Skeletal muscle satellite cell (primary cell): ENCODE measurements at regions not wholly inside any gene's neighbourhood (a gene's known extent, or its start where the extent isn't known, plus 50 kb on each side); places are given as distances from the start of the nearest gene placed in this dataset.
"Not testable (repeated sequence)": the region's sequence is repeated elsewhere in the genome, so short reads cannot be mapped to it uniquely, and the experiment has no call there.

Experiments
- H3K27me3 ChIP-seq: 2 replicates; pipeline ENCODE4 v1.7.0; 2013; ENCODE audit warnings: low read length; ENCODE audit not compliant: control insufficient read depth, insufficient read depth
- H3K36me3 ChIP-seq: 2 replicates; pipeline ENCODE4 v1.7.0; 2013; ENCODE audit warnings: mild to moderate bottlenecking, control low read depth, low read length; ENCODE audit not compliant: insufficient read depth
- H3K4me1 ChIP-seq: 2 replicates; pipeline ENCODE4 v1.7.0; 2013; ENCODE audit warnings: low read length; ENCODE audit not compliant: control insufficient read depth, insufficient read depth
- H3K4me2 ChIP-seq: 2 replicates; pipeline ENCODE4 v1.7.0; 2013; ENCODE audit warnings: mild to moderate bottlenecking, low read length
- H3K4me3 ChIP-seq: 2 replicates; pipeline ENCODE4 v1.7.0; 2013; ENCODE audit warnings: low read length
- H3K9ac ChIP-seq: 2 replicates; pipeline ENCODE4 v1.7.0; 2013; ENCODE audit warnings: mild to moderate bottlenecking, low read depth, low read length, moderate library complexity
- H3K9me3 ChIP-seq: replicated peaks from 2 replicates; pipeline ENCODE4 v1.7.0; 2013; ENCODE audit warnings: mild to moderate bottlenecking, control low read depth, low read length

DNA sequence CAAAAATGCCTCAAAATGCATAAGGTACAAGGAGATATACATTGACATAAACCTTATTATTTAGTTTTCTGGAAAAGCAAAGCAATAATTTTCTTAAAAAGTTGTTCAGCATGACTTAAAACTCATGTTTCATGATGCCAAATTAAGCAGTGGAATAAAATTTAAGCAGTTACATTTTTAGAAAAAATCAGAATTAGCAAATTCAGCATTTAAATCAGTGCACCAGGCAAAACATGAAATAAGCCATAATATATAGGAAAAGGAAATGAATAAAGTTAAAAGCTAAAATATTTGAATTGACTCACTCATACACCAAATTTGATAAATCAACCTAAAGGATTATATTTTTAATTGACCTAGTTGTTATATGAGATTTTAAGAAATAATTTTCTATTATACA lies 795.1 kb upstream of the CDH6 start:
- Histone ChIP-seq H3K9me3 (no peaks in the 10 kb centered on the region), H3K4me3 (no peak overlapping the region), H3K4me2 (no peak overlapping the region)

DNA sequence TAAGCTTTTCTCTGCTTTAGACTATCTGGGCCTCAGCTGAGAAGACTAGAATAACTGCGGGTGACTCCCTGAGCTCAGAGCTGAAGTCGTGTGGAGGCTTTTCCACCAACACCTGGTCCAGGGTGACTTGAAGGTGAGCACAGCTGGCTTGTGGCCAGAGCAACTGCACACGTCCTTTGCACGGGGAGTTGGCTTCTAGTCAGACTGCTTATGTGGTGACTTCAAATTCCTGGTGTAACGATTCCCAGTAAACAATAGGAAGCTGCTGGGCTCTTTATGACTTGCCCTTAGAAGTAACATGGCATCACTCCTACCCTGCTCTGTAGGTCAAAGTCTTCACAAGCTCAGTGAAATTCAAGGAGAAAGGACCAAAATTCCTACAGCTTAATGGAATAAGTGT lies 800.6 kb upstream of the CDH6 start:
- H3K4me2 ChIP-seq: no peak overlapping the region
- H3K9ac ChIP-seq: no peak overlapping the region
- no peaks in the 10 kb centered on the region for H3K27me3 ChIP-seq
- no peak overlapping the region for H3K4me3 ChIP-seq
- peaks cover 9% of the 10 kb centered on the region for H3K9me3 ChIP-seq
- no peaks in the 10 kb centered on the region for H3K36me3 ChIP-seq
- no peaks in the 10 kb centered on the region for H3K4me1 ChIP-seq

More for the DNA sequence above, 795.1 kb upstream of the CDH6 start:
- no peaks in the 10 kb centered on the region for H3K4me1 ChIP-seq
- no peaks in the 10 kb centered on the region for H3K36me3 ChIP-seq
- H3K27me3 ChIP-seq: no peaks in the 10 kb centered on the region
- H3K9ac ChIP-seq: no peak overlapping the region

DNA sequence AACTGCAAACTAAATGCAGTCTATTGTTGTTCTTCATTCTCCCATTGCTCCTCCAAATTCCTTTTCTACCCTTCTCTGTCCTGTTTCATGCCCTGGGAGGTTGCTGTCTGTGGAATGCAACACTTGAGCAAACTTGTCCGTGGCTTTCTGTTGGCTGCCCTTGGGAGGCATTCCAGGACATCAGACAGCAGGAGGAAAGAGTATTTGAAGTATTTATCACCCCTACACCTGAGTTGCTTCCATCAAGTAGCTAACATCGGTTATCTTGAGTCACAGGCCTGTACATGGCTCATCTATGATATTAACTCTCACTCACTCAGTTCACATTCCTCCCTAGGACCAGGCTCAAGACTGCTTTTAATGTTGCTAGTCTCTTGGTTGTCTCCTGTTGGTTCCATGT lies 803.4 kb upstream of the CDH6 start:
- Histone ChIP-seq H3K4me3 (no peak overlapping the region), H3K36me3 (no peaks in the 10 kb centered on the region), H3K4me2 (no peak overlapping the region), H3K9ac (no peak overlapping the region), H3K9me3 (peaks cover 9% of the 10 kb centered on the region), H3K4me1 (no peaks in the 10 kb centered on the region), H3K27me3 (no peaks in the 10 kb centered on the region)

DNA sequence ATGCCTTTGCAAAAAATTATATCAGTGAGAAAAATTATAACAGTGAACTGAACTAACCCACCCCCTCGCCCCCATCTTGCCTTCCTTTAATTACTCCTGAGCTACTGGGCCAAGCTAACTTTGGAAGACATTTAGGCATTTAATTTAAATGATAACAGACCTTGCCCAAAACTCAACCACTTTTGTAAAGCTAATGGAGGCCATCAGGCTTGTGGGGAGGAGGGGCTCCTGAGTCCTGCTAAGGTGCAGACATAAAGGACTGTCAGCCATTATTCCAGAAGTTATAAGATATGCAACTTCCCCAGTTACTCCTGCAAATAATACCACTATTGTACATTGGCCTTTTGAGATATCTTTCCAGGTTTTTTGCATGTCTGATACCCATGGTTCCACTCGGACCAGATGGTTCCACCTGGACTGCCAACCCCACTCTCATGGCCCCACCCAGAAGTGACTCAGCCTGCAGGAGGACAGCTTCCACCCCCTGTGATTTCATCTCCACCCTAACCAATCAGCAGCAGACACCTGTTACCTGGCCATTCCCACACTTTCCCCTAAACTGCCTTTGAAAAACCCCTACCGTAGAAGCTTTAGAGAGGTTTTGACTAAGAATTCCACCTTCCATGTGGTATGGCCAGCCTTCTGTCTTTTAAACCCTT lies 805.4 kb upstream of the CDH6 start:
- Histone ChIP-seq H3K9me3 (peaks cover 13% of the 10 kb centered on the region), H3K27me3 (no peaks in the 10 kb centered on the region), H3K4me3 (no peak overlapping the region), H3K4me2 (no peak overlapping the region), H3K36me3 (no peaks in the 10 kb centered on the region), H3K9ac (no peak overlapping the region), H3K4me1 (no peaks in the 10 kb centered on the region)

DNA sequence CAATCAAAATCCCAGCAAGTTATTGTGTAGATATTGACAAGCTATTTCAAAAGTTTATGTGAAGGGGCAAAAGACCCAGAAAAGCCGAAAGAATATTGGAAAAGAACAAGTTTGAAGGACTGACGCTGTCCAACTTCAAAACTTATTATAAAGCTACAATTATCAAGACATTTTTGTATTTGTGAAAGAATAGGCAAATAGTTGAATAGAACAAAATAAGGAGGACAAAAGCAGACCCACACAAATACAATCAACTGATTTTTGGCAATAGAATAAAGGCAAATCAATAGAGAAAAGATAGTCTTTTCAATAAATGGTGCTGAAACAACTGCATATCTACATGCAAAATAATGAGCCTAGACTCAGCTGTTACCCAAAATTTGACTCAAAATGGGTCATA lies 807.7 kb upstream of the CDH6 start:
- Histone ChIP-seq H3K36me3 (no peaks in the 10 kb centered on the region), H3K9ac (no peak overlapping the region), H3K4me2 (no peak overlapping the region), H3K4me1 (no peaks in the 10 kb centered on the region), H3K9me3 (peaks cover 11% of the 10 kb centered on the region), H3K4me3 (no peak overlapping the region), H3K27me3 (no peaks in the 10 kb centered on the region)

DNA sequence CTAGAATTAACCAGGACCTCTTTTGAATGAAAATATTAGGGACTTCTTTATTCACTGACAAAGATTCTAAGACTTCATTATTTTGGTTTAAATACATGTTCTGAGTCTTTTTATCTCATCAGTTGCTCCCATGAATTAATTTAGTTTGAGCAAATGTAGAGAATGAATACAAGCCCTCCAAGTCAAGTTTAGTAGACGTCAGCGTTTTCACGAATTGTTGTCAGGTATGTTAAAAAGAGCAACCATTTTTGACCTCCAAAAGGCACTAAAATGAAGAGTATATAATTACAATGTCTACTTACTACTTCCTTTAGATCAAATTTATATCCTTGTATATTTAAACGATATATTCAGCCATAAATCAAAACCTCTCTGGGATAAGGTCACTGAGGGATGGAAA lies 809.3 kb upstream of the CDH6 start:
- Histone ChIP-seq H3K4me1 (no peaks in the 10 kb centered on the region), H3K4me3 (no peak overlapping the region), H3K36me3 (no peaks in the 10 kb centered on the region), H3K9me3 (peaks cover 4% of the 10 kb centered on the region), H3K27me3 (no peaks in the 10 kb centered on the region), H3K4me2 (no peak overlapping the region), H3K9ac (no peak overlapping the region)

DNA sequence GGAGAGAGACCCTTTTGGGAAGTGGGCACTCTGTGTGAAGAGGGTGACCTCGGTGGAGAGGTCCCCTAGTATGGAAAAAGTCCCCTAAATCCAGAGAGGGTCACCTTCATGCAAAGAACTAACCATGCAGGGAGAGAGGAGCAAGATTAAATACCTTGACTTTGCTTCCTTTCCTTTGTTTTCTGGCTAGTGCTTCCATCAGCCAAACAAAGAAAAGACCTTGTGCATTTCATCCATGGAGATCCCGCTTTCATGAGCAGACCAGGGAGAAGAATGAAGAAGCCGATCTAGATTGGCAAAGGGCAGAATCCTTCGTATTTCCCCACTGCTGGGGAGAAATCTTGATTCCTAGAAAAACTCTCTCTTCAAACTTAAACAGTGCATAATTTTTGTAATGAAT lies 813.3 kb upstream of the CDH6 start:
- H3K36me3 ChIP-seq: no peaks in the 10 kb centered on the region
- no peak overlapping the region for H3K4me2 ChIP-seq
- peaks cover 9% of the 10 kb centered on the region for H3K9me3 ChIP-seq
- no peak overlapping the region for H3K4me3 ChIP-seq
- no peak overlapping the region for H3K9ac ChIP-seq
- no peaks in the 10 kb centered on the region for H3K27me3 ChIP-seq
- H3K4me1 ChIP-seq: no peaks in the 10 kb centered on the region

DNA sequence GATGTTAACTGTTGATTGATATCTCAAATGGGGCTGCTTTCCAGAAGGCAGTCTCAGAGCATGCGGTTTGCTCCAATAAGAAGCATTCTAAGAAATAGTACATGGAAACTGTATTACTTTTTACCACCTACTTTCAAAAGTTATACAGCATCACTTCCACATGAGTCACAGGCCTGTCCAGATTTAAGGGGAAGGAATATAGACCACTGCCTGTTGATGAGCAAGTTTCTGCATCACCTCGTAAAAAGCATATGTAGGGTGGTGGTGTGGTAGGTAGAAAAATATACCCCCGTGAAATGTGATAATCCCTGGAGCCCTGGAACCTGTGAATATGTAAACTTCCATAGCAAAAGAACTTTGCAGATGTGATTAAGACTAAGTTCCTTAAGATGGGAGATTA lies 816.6 kb upstream of the CDH6 start:
- no peaks in the 10 kb centered on the region for H3K27me3 ChIP-seq
- H3K4me3 ChIP-seq: no peak overlapping the region
- H3K9ac ChIP-seq: no peak overlapping the region
- H3K9me3 ChIP-seq: peaks cover 4% of the 10 kb centered on the region
- H3K4me1 ChIP-seq: no peaks in the 10 kb centered on the region
- H3K36me3 ChIP-seq: no peaks in the 10 kb centered on the region
- no peak overlapping the region for H3K4me2 ChIP-seq

DNA sequence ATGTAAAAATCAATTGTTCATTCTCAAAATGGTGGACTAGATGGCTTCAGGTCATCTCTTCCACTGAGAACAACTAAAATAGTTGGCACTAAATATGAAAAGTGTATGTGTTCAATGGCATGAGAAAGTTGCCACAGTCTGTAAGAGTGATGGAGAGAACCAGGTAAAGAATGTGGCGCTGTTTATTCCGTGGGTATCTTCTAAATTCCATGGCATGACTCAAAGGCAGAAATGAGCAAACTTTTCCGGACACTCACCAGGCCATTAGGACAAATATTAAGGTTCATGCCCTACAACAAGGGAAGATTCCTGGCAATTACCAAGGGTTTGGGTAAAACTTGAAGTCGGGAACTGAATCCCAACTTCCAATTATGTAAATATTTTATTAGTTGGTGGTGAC lies 825.4 kb upstream of the CDH6 start:
- no peaks in the 10 kb centered on the region for H3K4me1 ChIP-seq
- H3K36me3 ChIP-seq: no peaks in the 10 kb centered on the region
- no peak overlapping the region for H3K4me2 ChIP-seq
- no peak overlapping the region for H3K4me3 ChIP-seq
- no peaks in the 10 kb centered on the region for H3K27me3 ChIP-seq
- H3K9ac ChIP-seq: no peak overlapping the region
- H3K9me3 ChIP-seq: no peaks in the 10 kb centered on the region

DNA sequence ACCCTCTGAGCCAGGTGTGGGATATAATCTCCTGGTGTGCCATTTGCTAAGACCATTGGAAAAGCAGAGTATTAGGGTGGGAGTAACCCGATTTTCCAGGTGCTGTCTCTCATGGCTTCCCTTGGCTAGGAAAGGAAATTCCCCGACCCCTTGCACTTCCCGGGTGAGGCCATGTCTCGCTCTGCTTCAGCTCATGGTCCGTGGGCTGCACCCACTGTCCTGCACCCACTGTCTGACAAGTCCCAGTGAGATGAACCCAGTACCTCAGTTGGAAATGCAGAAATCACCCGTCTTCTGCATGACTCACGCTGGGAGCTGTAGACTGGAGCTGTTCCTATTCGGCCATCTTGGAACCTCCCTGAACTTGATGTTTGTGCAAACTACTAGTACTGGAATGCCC lies 828.5 kb upstream of the CDH6 start:
- H3K27me3 ChIP-seq, H3K9ac ChIP-seq, H3K9me3 ChIP-seq, H3K4me3 ChIP-seq, H3K4me1 ChIP-seq, H3K4me2 ChIP-seq, H3K36me3 ChIP-seq: not testable (repeated sequence)

DNA sequence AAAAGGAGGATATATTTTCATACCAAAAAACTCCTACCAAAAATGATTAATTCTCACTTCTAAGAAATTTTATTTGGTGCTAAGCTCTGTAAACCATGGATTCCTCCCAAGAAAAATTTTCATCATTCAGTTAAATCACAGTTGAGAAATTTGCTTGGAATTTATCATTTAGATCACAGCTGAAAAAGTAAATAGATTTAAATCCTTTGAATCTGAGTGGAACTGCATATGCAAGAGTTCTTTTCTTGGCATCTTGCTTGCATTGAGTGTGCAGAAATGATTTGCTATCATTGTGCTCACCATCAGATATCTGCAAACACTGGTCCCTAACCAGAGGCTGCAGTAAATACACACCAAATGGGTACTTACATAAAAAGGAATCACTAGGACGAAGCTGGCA lies 836.1 kb upstream of the CDH6 start:
- Histone ChIP-seq H3K4me1 (no peaks in the 10 kb centered on the region), H3K4me2 (no peak overlapping the region), H3K27me3 (no peaks in the 10 kb centered on the region), H3K36me3 (no peaks in the 10 kb centered on the region), H3K4me3 (no peak overlapping the region), H3K9me3 (no peaks in the 10 kb centered on the region), H3K9ac (no peak overlapping the region)

DNA sequence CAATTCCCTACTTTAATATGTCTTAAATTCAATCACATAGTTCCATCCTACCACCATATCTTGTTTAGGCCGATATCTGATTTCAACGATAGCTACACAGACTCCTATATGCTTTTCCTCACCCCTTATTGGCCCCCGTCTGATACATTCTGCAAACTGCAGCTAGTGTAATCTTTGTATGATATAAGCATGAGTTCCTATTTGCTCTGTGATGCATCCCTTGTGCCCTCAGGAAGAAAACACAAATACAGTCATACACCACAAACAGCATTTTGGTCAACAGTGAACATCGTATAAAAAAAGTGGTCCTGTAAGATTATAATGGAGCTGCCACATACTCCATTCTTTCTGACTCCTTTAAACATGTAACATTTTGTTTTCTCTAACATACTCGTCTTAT lies 837.8 kb upstream of the CDH6 start:
- H3K4me1 ChIP-seq: no peaks in the 10 kb centered on the region
- H3K27me3 ChIP-seq: no peaks in the 10 kb centered on the region
- H3K9ac ChIP-seq: no peak overlapping the region
- no peaks in the 10 kb centered on the region for H3K9me3 ChIP-seq
- no peaks in the 10 kb centered on the region for H3K36me3 ChIP-seq
- H3K4me2 ChIP-seq: no peak overlapping the region
- no peak overlapping the region for H3K4me3 ChIP-seq
